ENCODE measurements at regions not wholly inside any gene's neighbourhood (a gene's known extent, or its start where the extent isn't known, plus 50 kb on each side); places are given as distances from the start of the nearest gene placed in this dataset.

GRCh38 chr6:113735491-113735890, 121.7 kb upstream of the MARCKS start:
- DNase-seq (ENCODE audit: extremely low read depth, low read depth) = no peak
- TF ChIP-seq CTCF (IDR thresholded peaks at IDR 0.05; ENCODE audit: low read depth, low read length, missing control alignments) = no peak
- H3K4me3 ChIP-seq (replicated peaks; ENCODE audit: low read depth, low read length) = no peak overlapping the region

GRCh38 chr6:113736978-113737377, 120.2 kb upstream of the MARCKS start:
- no peak for DNase-seq (ENCODE audit: extremely low read depth, low read depth)

GRCh38 chr6:113739041-113739655, 118.0 kb upstream of the MARCKS start:
- TF ChIP-seq CTCF (IDR thresholded peaks at IDR 0.05; ENCODE audit: low read depth, low read length, missing control alignments) = no peak
- H3K4me3 ChIP-seq (replicated peaks; ENCODE audit: low read depth, low read length) = no peak overlapping the region
- no peak for DNase-seq (ENCODE audit: extremely low read depth, low read depth)

More at GRCh38 chr6:113736978-113737377, 120.2 kb upstream of the MARCKS start:
- TF ChIP-seq CTCF (IDR thresholded peaks at IDR 0.05; ENCODE audit: low read depth, low read length, missing control alignments) = no peak
- no peak overlapping the region for H3K4me3 ChIP-seq (replicated peaks; ENCODE audit: low read depth, low read length)

- no peak for TF ChIP-seq CTCF (IDR thresholded peaks at IDR 0.05; ENCODE audit: low read depth, low read length, missing control alignments)
- no peak for DNase-seq (ENCODE audit: extremely low read depth, low read depth)
- H3K4me3 ChIP-seq (replicated peaks; ENCODE audit: low read depth, low read length) = no peak overlapping the region
These were observed 115.5 kb upstream of the MARCKS start for GRCh38 chr6:113741651-113742050.

GRCh38 chr6:113742342-113742741, 114.8 kb upstream of the MARCKS start:
- TF ChIP-seq CTCF (IDR thresholded peaks at IDR 0.05; ENCODE audit: low read depth, low read length, missing control alignments) = no peak
- DNase-seq (ENCODE audit: extremely low read depth, low read depth) = no peak

GRCh38 chr6:113744861-113745260, 112.3 kb upstream of the MARCKS start:
- DNase-seq (ENCODE audit: extremely low read depth, low read depth) = no peak
- H3K4me3 ChIP-seq (replicated peaks; ENCODE audit: low read depth, low read length) = no peak overlapping the region
- TF ChIP-seq CTCF (IDR thresholded peaks at IDR 0.05; ENCODE audit: low read depth, low read length, missing control alignments) = no peak

More at GRCh38 chr6:113742342-113742741, 114.8 kb upstream of the MARCKS start:
- H3K4me3 ChIP-seq (replicated peaks; ENCODE audit: low read depth, low read length) = no peak overlapping the region
